ENCODE measurements at regions not wholly inside any gene's neighbourhood (a gene's known extent, or its start where the extent isn't known, plus 50 kb on each side); places are given as distances from the start of the nearest gene placed in this dataset.

GRCh38 chr4:141390571-141390970 lies 169.9 kb downstream of the ZNF330 start:
- H3K9me2 ChIP-seq (replicated peaks; ENCODE audit: insufficient read depth) = no peaks in the 10 kb centered on the region
- TF ChIP-seq CTCF (IDR thresholded peaks at IDR 0.05; ENCODE audit: poor library complexity) = no peak
- TF ChIP-seq EZH2phosphoT487 (IDR thresholded peaks at IDR 0.05; ENCODE audit: low read depth, severe bottlenecking, unreplicated experiment) = no peak
- TF ChIP-seq EZH2 (IDR thresholded peaks at IDR 0.05; ENCODE audit: borderline replicate concordance) = no peak
- no peaks in the 10 kb centered on the region for H4K20me1 ChIP-seq (ENCODE audit: insufficient read depth, poor library complexity, severe bottlenecking)
- no peaks in the 10 kb centered on the region for H3K27me3 ChIP-seq
- no peak overlapping the region for H2AFZ ChIP-seq
- WGBS (ENCODE audit: low lambda C conversion rate, missing lambda C conversion rate) = 67% methylated on average over 1 of the region's 1 CpG
- no peak overlapping the region for H3K4me2 ChIP-seq
- H3K27ac ChIP-seq = no peak overlapping the region
- no peaks in the 10 kb centered on the region for H3K9me3 ChIP-seq (ENCODE audit: low read depth)
- H3K36me3 ChIP-seq (replicated peaks; ENCODE audit: insufficient read depth, low read depth) = no peaks in the 10 kb centered on the region
- DNase-seq (ENCODE audit: low spot score) = no peak
- H3K79me2 ChIP-seq = no peaks in the 10 kb centered on the region
- no peaks in the 10 kb centered on the region for H3K4me1 ChIP-seq (ENCODE audit: insufficient read depth)
- H3K4me3 ChIP-seq = no peak overlapping the region

- Histone ChIP-seq H2AFZ (no peak overlapping the region), H3K9me2 (replicated peaks; ENCODE audit: insufficient read depth) (no peaks in the 10 kb centered on the region), H3K36me3 (replicated peaks; ENCODE audit: insufficient read depth, low read depth) (no peaks in the 10 kb centered on the region), H3K27me3 (no peaks in the 10 kb centered on the region), H3K27ac (no peak overlapping the region), H3K9me3 (ENCODE audit: low read depth) (no peaks in the 10 kb centered on the region), H4K20me1 (ENCODE audit: insufficient read depth, poor library complexity, severe bottlenecking) (no peaks in the 10 kb centered on the region), H3K4me2 (no peak overlapping the region), H3K4me1 (ENCODE audit: insufficient read depth) (no peaks in the 10 kb centered on the region), H3K79me2 (no peaks in the 10 kb centered on the region), H3K4me3 (no peak overlapping the region)
- no peak for DNase-seq (ENCODE audit: low spot score)
- TF ChIP-seq CTCF (IDR thresholded peaks at IDR 0.05; ENCODE audit: poor library complexity) = no peak
- no peak for TF ChIP-seq EZH2 (IDR thresholded peaks at IDR 0.05; ENCODE audit: borderline replicate concordance)
Observed at GRCh38 chr4:141391293-141391692, 170.6 kb downstream of the ZNF330 start.

- no peaks in the 10 kb centered on the region for H3K9me3 ChIP-seq (ENCODE audit: low read depth)
- no peaks in the 10 kb centered on the region for H4K20me1 ChIP-seq (ENCODE audit: insufficient read depth, poor library complexity, severe bottlenecking)
- H3K36me3 ChIP-seq (replicated peaks; ENCODE audit: insufficient read depth, low read depth) = no peaks in the 10 kb centered on the region
- H3K9me2 ChIP-seq (replicated peaks; ENCODE audit: insufficient read depth) = no peaks in the 10 kb centered on the region
- H3K27ac ChIP-seq = no peak overlapping the region
- no peak overlapping the region for H2AFZ ChIP-seq
- H3K79me2 ChIP-seq = no peaks in the 10 kb centered on the region
- no peak overlapping the region for H3K4me3 ChIP-seq
- TF ChIP-seq EZH2phosphoT487 (IDR thresholded peaks at IDR 0.05; ENCODE audit: low read depth, severe bottlenecking, unreplicated experiment) (no peak), CTCF (IDR thresholded peaks at IDR 0.05; ENCODE audit: poor library complexity) (no peak), EZH2 (IDR thresholded peaks at IDR 0.05; ENCODE audit: borderline replicate concordance) (no peak)
- H3K4me2 ChIP-seq = no peak overlapping the region
- no peaks in the 10 kb centered on the region for H3K4me1 ChIP-seq (ENCODE audit: insufficient read depth)
- DNase-seq (ENCODE audit: low spot score) = no peak
- no peaks in the 10 kb centered on the region for H3K27me3 ChIP-seq
- WGBS (ENCODE audit: low lambda C conversion rate, missing lambda C conversion rate) = 64% methylated on average over 3 of the region's 3 CpGs
Observed at GRCh38 chr4:141391771-141392170, 171.1 kb downstream of the ZNF330 start.

- no peaks in the 10 kb centered on the region for H3K79me2 ChIP-seq
- DNase-seq (ENCODE audit: low spot score) = no peak
- H4K20me1 ChIP-seq (ENCODE audit: insufficient read depth, poor library complexity, severe bottlenecking) = no peaks in the 10 kb centered on the region
- TF ChIP-seq EZH2phosphoT487 (IDR thresholded peaks at IDR 0.05; ENCODE audit: low read depth, severe bottlenecking, unreplicated experiment) (no peak), CTCF (IDR thresholded peaks at IDR 0.05; ENCODE audit: poor library complexity) (no peak), EZH2 (IDR thresholded peaks at IDR 0.05; ENCODE audit: borderline replicate concordance) (no peak)
- 100% methylated on average over 1 of the region's 1 CpG for WGBS (ENCODE audit: low lambda C conversion rate, missing lambda C conversion rate)
- H3K4me2 ChIP-seq = no peak overlapping the region
- H3K4me3 ChIP-seq = no peak overlapping the region
- H3K36me3 ChIP-seq (replicated peaks; ENCODE audit: insufficient read depth, low read depth) = no peaks in the 10 kb centered on the region
- no peaks in the 10 kb centered on the region for H3K27me3 ChIP-seq
- no peak overlapping the region for H3K27ac ChIP-seq
- H3K9me3 ChIP-seq (ENCODE audit: low read depth) = no peaks in the 10 kb centered on the region
- no peaks in the 10 kb centered on the region for H3K9me2 ChIP-seq (replicated peaks; ENCODE audit: insufficient read depth)
- H3K4me1 ChIP-seq (ENCODE audit: insufficient read depth) = no peaks in the 10 kb centered on the region
- H2AFZ ChIP-seq = no peak overlapping the region
Observed at GRCh38 chr4:141395246-141395830, 174.6 kb downstream of the ZNF330 start.
